ENCODE measurements at regions not wholly inside any gene's neighbourhood (a gene's known extent, or its start where the extent isn't known, plus 50 kb on each side); places are given as distances from the start of the nearest gene placed in this dataset.

DNA sequence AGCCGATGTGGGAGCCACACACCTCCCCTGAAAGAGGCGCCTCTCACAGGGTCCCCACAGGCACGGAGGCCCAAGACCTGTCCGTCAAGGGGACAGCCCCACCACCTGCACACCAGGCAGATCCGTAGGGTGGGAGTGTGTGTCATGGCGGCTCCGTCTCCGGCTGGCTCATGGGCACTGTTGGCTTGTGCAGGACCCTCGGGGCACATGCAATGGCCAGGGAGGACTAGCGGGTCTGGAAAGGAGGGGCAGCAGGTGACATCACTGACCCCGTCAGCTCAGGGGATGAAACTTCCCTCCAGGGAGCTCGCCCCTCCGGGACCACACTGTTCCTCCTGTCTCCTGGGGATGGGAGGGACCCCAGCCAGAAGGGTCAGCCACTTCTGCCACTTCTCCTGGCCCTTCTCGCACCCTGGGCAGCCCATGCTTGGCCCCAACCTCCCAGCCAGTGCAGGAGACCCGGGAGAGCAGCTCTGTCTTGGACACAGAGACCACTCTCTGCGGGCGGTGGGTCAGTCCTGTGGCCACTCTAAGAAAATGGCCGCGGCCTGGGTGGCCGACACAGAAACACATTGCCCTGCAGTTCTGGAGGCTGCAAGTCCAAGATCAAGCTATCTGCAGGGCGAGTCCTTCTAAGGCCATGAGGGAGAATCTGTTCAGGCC lies 75.1 kb upstream of the TWIST2 start:
- Histone ChIP-seq H3K4me3 (no peak overlapping the region), H3K4me1 (no peaks in the 10 kb centered on the region), H3K9me3 (no peaks in the 10 kb centered on the region), H3K36me3 (no peaks in the 10 kb centered on the region), H3K27ac (no peak overlapping the region), H3K27me3 (peaks cover 15 to 18% (median 17%) of the 10 kb centered on the region in 3 donors)
- DNase-seq (no peak), ATAC-seq (no peak)
- intact Hi-C loops (cut with DNase I; ENCODE audit: low total_unique reads) (no loop called here), in situ Hi-C loops (cut with MboI; ENCODE audit: low sequenced_read_pairs in 4 of 4) (no loop called here)
- TF ChIP-seq, protein P1, sequence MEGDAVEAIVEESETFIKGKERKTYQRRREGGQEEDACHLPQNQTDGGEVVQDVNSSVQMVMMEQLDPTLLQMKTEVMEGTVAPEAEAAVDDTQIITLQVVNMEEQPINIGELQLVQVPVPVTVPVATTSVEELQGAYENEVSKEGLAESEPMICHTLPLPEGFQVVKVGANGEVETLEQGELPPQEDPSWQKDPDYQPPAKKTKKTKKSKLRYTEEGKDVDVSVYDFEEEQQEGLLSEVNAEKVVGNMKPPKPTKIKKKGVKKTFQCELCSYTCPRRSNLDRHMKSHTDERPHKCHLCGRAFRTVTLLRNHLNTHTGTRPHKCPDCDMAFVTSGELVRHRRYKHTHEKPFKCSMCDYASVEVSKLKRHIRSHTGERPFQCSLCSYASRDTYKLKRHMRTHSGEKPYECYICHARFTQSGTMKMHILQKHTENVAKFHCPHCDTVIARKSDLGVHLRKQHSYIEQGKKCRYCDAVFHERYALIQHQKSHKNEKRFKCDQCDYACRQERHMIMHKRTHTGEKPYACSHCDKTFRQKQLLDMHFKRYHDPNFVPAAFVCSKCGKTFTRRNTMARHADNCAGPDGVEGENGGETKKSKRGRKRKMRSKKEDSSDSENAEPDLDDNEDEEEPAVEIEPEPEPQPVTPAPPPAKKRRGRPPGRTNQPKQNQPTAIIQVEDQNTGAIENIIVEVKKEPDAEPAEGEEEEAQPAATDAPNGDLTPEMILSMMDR (IDR thresholded peaks at IDR 0.05 in 4 of 5, conservative IDR thresholded peaks at IDR 0.05 in 1 of 5): no peak
- TF ChIP-seq POLR2A (IDR thresholded peaks at IDR 0.05): no peak

DNA sequence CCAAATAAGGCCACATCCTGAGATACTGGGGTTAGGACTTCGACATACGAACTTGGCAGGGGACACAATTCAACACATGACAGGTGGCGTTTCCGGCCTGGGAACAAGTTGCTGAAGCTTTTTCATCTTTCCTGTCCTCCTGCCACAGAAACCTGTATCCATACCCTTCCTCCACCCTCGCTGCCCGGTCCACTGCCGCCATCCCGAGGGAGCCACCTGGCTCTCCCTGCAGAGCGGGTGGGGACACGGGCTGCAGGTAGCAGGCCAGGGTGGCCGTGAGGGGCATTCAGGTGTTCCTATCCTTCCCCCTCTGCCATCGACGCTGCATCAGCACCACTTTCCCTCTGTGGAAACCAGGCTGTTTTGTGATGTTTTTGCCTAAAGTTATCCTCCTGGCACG lies 74.4 kb upstream of the TWIST2 start:
- H3K4me3 ChIP-seq: no peak overlapping the region
- ATAC-seq: no peak
- no peak overlapping the region for H3K27ac ChIP-seq
- H3K9me3 ChIP-seq: no peaks in the 10 kb centered on the region
- in situ Hi-C loops (cut with MboI; ENCODE audit: low sequenced_read_pairs in 4 of 4): no loop called here
- no peak for DNase-seq
- H3K36me3 ChIP-seq: no peaks in the 10 kb centered on the region
- intact Hi-C loops (cut with DNase I; ENCODE audit: low total_unique reads): no loop called here
- no peak for TF ChIP-seq POLR2A (IDR thresholded peaks at IDR 0.05)
- TF ChIP-seq, protein P1 (IDR thresholded peaks at IDR 0.05 in 4 of 5, conservative IDR thresholded peaks at IDR 0.05 in 1 of 5): no peak
- no peaks in the 10 kb centered on the region for H3K4me1 ChIP-seq
- H3K27me3 ChIP-seq: peaks cover 15 to 18% (median 17%) of the 10 kb centered on the region in 3 donors

DNA sequence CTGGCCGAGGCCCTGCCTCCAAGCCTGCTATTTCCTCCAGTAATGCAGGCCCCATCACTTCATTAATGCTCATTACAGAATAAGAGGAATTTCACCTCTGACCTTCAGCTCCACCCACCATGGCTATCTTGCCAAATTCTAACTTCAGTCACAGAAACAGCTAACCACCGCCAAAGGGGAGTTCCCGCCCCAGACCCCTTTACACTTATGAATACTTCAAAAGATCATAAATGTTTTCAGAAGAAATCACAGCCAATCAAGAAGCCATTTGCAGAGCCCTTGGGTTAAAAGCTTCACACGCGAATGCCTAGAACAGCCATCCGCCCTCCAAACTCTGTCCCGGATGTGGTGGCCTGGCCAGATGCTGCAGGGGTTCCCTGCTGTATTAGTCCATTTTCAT lies 73.8 kb upstream of the TWIST2 start:
- no peak overlapping the region for H3K27ac ChIP-seq
- H3K27me3 ChIP-seq: peaks cover 15 to 17% (median 16%) of the 10 kb centered on the region in 3 donors
- intact Hi-C loops (cut with DNase I; ENCODE audit: low total_unique reads): no loop called here
- DNase-seq (no peak), ATAC-seq (no peak)
- no peaks in the 10 kb centered on the region for H3K36me3 ChIP-seq
- H3K4me1 ChIP-seq: no peaks in the 10 kb centered on the region
- H3K9me3 ChIP-seq: no peaks in the 10 kb centered on the region
- in situ Hi-C loops (cut with MboI; ENCODE audit: low sequenced_read_pairs in 4 of 4): no loop called here
- no peak overlapping the region for H3K4me3 ChIP-seq
- TF ChIP-seq POLR2A (IDR thresholded peaks at IDR 0.05): no peak
- TF ChIP-seq, protein P1 (IDR thresholded peaks at IDR 0.05 in 4 of 5, conservative IDR thresholded peaks at IDR 0.05 in 1 of 5): no peak

DNA sequence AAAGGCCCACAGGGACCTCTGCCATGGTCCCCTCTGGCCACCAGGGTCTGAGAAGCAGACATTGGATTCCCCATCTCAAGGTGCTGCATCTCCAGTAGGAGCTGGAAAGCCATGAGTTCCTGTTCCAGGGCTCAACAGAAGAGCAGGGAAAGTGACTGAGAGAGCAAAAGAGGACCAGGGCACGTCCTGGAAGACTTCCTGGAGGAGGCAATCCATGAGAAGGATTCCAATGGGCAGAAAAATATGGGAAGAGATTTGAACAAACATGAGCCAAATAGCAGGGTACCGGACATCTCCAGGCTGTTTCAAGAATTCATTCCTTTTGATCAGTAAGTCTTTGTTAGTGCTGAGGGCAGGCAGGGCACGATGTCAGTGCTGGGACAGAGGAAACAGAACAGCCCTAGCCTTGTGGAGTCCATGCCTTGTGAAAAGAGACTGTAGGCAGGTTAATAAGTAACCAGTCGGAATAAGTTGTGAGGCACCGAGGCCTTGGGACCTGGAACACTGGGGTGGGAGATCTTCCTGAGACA lies 72.8 kb upstream of the TWIST2 start:
- ATAC-seq (no peak), DNase-seq (no peak)
- Histone ChIP-seq H3K27me3 (peaks cover 10 to 17% (median 15%) of the 10 kb centered on the region in 3 donors), H3K4me3 (no peak overlapping the region), H3K36me3 (no peaks in the 10 kb centered on the region), H3K4me1 (no peaks in the 10 kb centered on the region), H3K27ac (no peak overlapping the region), H3K9me3 (no peaks in the 10 kb centered on the region)
- in situ Hi-C loops (cut with MboI; ENCODE audit: low sequenced_read_pairs in 4 of 4) (loop anchor here in 2 of 4 donors (25.0 kb wide), 1 partner anchor 413 kb away; no protein-coding TSS in a partner anchor), intact Hi-C loops (cut with DNase I; ENCODE audit: low total_unique reads) (no loop called here)
- TF ChIP-seq, protein P1 (IDR thresholded peaks at IDR 0.05 in 4 of 5, conservative IDR thresholded peaks at IDR 0.05 in 1 of 5): no peak
- no peak for TF ChIP-seq POLR2A (IDR thresholded peaks at IDR 0.05)
